ENCODE measurements at regions not wholly inside any gene's neighbourhood (a gene's known extent, or its start where the extent isn't known, plus 50 kb on each side); places are given as distances from the start of the nearest gene placed in this dataset.

DNA sequence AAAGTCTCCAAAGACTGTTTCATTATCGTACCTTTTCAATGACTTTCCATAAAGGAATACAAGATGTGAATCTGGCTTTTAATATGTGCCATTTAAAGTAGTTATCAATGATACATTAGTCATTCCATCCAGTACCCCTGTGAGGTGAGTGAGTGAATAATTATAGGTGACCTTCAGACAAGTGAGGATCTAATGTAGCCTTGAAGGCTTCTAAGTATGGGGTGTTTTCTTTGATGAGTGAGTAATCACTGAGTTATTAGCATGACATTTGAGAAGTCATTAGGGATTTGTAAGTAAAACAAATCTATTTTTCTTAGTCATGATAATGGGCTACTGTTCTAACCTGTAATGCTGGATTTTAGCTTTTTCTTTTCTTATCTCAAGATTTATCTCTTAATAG is 831.4 kb downstream of the ADGRL2 start:
- Histone ChIP-seq H3K4me1 (no peaks in the 10 kb centered on the region), H3K4me3 (no peak overlapping the region), H4K20me1 (ENCODE audit: low read depth) (no peaks in the 10 kb centered on the region), H3K27me3 (no peaks in the 10 kb centered on the region), H3K9ac (no peak overlapping the region), H3K27ac (no peak overlapping the region), H3K79me2 (ENCODE audit: low read depth) (no peaks in the 10 kb centered on the region), H3K4me2 (no peak overlapping the region), H2AFZ (replicated peaks) (no peak overlapping the region), H3F3A (ENCODE audit: low read depth) (no peaks in the 10 kb centered on the region), H3K9me3 (ENCODE audit: low read depth) (no peaks in the 10 kb centered on the region), H3K36me3 (no peaks in the 10 kb centered on the region)
- H3K9me3 Mint-ChIP-seq: peaks cover 5% of the 10 kb centered on the region
- no peak for DNase-seq (ENCODE audit: low spot score)
- H3K4me3 Mint-ChIP-seq: no peak overlapping the region
- no peak for TF ChIP-seq CTCF (IDR thresholded peaks at IDR 0.05)
- TF ChIP-seq EZH2phosphoT487 (IDR thresholded peaks at IDR 0.05): no peak
- peaks cover 1% of the 10 kb centered on the region for H3K36me3 Mint-ChIP-seq
- no peaks in the 10 kb centered on the region for H3K27me3 Mint-ChIP-seq (ENCODE audit: insufficient read depth, low read depth)
- no peak overlapping the region for H3K27ac Mint-ChIP-seq
- no peaks in the 10 kb centered on the region for H3K4me1 Mint-ChIP-seq

DNA sequence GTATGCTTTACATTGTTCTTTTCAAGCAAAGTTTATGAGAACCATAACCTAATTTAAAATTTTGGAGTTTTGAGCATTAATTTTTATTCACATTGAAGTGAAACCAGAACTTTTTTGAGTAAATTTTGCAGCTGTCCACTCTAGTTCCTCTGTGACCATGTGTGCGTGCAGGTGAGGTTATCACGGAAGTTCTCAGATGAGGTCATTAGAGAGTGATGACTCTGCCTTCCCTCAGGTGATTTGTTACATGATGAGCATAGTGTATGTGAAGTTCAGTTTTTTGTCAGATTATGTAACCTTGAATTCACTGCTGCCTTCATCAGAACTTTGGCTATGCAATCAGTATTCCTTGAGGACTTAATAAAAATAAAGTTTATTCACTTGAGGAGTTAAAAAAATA is 828.2 kb downstream of the ADGRL2 start:
- TF ChIP-seq EZH2 (IDR thresholded peaks at IDR 0.05): no peak
- no peak for TF ChIP-seq EZH2phosphoT487 (IDR thresholded peaks at IDR 0.05)
- no peak for TF ChIP-seq CTCF (IDR thresholded peaks at IDR 0.05)
- Mint-ChIP-seq H3K9me3 (peaks cover 25% of the 10 kb centered on the region), H3K27ac (no peak overlapping the region)

GRCh38 chr1:82625537-82625936 is 824.8 kb downstream of the ADGRL2 start:
- Histone ChIP-seq H3K27ac (no peak overlapping the region), H3K79me2 (ENCODE audit: low read depth) (no peaks in the 10 kb centered on the region), H2AFZ (replicated peaks) (no peak overlapping the region), H3K27me3 (no peaks in the 10 kb centered on the region), H4K20me1 (ENCODE audit: low read depth) (no peaks in the 10 kb centered on the region), H3K9me3 (ENCODE audit: low read depth) (peaks cover 18% of the 10 kb centered on the region), H3F3A (ENCODE audit: low read depth) (peaks cover 19% of the 10 kb centered on the region), H3K36me3 (peaks cover 19% of the 10 kb centered on the region), H3K9ac (no peak overlapping the region), H3K4me2 (no peak overlapping the region), H3K4me3 (no peak overlapping the region), H3K4me1 (peaks cover 16% of the 10 kb centered on the region)
- Mint-ChIP-seq H3K9me3 (peaks cover 44% of the 10 kb centered on the region), H3K27me3 (ENCODE audit: insufficient read depth, low read depth) (peaks cover 2% of the 10 kb centered on the region), H3K36me3 (peaks cover 5% of the 10 kb centered on the region), H3K4me1 (peaks cover 7% of the 10 kb centered on the region), H3K27ac (no peak overlapping the region), H3K4me3 (no peak overlapping the region)
- TF ChIP-seq EZH2phosphoT487 (IDR thresholded peaks at IDR 0.05) (no peak), CTCF (IDR thresholded peaks at IDR 0.05) (no peak), EZH2 (IDR thresholded peaks at IDR 0.05) (no peak)
- DNase-seq (ENCODE audit: low spot score): no peak

More for the DNA sequence above, 828.2 kb downstream of the ADGRL2 start:
- no peak overlapping the region for H3K4me3 ChIP-seq
- DNase-seq (ENCODE audit: low spot score): no peak
- H3K27ac ChIP-seq: no peak overlapping the region
- no peak overlapping the region for H2AFZ ChIP-seq (replicated peaks)
- no peaks in the 10 kb centered on the region for H3K27me3 Mint-ChIP-seq (ENCODE audit: insufficient read depth, low read depth)
- no peak overlapping the region for H3K4me3 Mint-ChIP-seq
- H3K9me3 ChIP-seq (ENCODE audit: low read depth): peaks cover 18% of the 10 kb centered on the region
- H3K79me2 ChIP-seq (ENCODE audit: low read depth): no peaks in the 10 kb centered on the region
- H3K4me1 Mint-ChIP-seq: no peaks in the 10 kb centered on the region
- H3K36me3 Mint-ChIP-seq: peaks cover 1% of the 10 kb centered on the region
- H3K27me3 ChIP-seq: no peaks in the 10 kb centered on the region
- H4K20me1 ChIP-seq (ENCODE audit: low read depth): no peaks in the 10 kb centered on the region
- H3K4me2 ChIP-seq: no peak overlapping the region
- no peaks in the 10 kb centered on the region for H3F3A ChIP-seq (ENCODE audit: low read depth)
- no peaks in the 10 kb centered on the region for H3K4me1 ChIP-seq
- peaks cover 8% of the 10 kb centered on the region for H3K36me3 ChIP-seq
- H3K9ac ChIP-seq: no peak overlapping the region
